Uterus (tissue), 3 donors: ENCODE measurements at regions not wholly inside any gene's neighbourhood (a gene's known extent, or its start where the extent isn't known, plus 50 kb on each side); places are given as distances from the start of the nearest gene placed in this dataset.

Experiments used
- DNase-seq, 2 donors: peaks; one replicate each; pipeline ENCODE4 v3.0.0-alpha.2; 2019 to 2020
- H3K27ac ChIP-seq, 2 donors: fragments of 200-600 bp; sonication (generic); 1 replicate in 1 of 2; 2 replicates in 1 of 2; pipeline ENCODE4 v1.5.1; 2016 to 2018
- H3K27me3 ChIP-seq, 2 donors: fragments of 200-600 bp; sonication (generic); one replicate each; pipeline ENCODE4 v1.5.1; 2018 to 2019; ENCODE audit warnings: control low read depth in 1 of 2
- H3K36me3 ChIP-seq, 2 donors: fragments of 200-600 bp; sonication (generic); one replicate each; pipeline ENCODE4 v1.5.1; 2019; ENCODE audit warnings: control low read depth in 1 of 2
- H3K4me1 ChIP-seq, 2 donors: fragments of 200-600 bp; sonication (generic); one replicate each; pipeline ENCODE4 v1.5.1; 2018 to 2019; ENCODE audit warnings: control low read depth in 1 of 2
- H3K4me3 ChIP-seq, 2 donors: fragments of 200-600 bp; sonication (generic); 1 replicate in 1 of 2; 2 replicates in 1 of 2; pipeline ENCODE4 v1.5.1; 2018 to 2019; ENCODE audit warnings: mild to moderate bottlenecking in 1 of 2
- H3K9me3 ChIP-seq, 2 donors: fragments of 200-600 bp; sonication (generic); one replicate each; pipeline ENCODE4 v1.5.1; 2019; ENCODE audit warnings: control low read depth in 1 of 2
- POLR2A ChIP-seq, 2 donors: fragments of 450-650 bp; IDR thresholded peaks; one replicate each; pipeline ENCODE4 v1.6.1; 2016; ENCODE audit warnings: antibody characterized with exemption in 2 of 2, mild to moderate bottlenecking in 1 of 2, moderate library complexity in 1 of 2
- intact Hi-C: fragments of 100-400 bp; cut with DNase I; formaldehyde crosslinking; loops from one replicate; pipeline ENCODE4 v1.15.1; 2023; ENCODE audit warnings: low total_unique reads
- TF ChIP-seq, protein P1 (sequence below), 4 experiments: fragments of 200-600 bp in 2 of 4; fragments of 450-650 bp in 2 of 4; sonication (generic) in 2 of 4; IDR thresholded peaks; one replicate each; pipeline ENCODE4 v1.5.1; 2016 to 2019; ENCODE audit warnings: antibody characterized with exemption in 4 of 4, mild to moderate bottlenecking in 2 of 4, moderate library complexity in 1 of 4
- donor health status: DM: yes; HTN: yes; CAD: no.

DNA sequence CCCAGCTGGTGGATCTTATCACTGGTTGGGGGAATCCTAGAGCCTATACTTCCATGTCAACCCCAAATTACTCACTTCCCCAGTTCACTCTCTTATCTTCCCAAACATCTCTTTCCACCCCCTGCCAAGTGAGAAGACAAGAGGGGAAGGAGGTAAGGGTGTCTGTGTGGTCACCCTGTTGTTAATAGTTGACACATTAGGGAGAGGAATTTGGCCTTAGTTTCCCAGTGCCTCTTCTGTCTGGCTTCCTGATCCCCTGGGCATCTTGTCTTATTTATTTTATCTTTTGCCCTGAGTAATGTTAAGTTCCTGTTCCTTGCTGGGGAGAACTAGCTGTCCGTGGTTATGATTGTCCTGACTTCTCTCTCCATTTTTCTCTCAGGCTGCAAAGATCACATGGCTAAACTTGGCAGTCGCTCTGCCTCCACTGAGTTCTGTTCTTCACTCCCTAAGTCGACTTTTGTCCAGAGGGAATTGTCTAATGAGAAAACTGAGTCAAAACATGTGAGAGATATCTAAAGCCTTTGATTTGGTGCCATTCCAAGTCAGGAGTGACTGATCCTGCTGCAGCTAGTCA lies 157.1 kb upstream of the SYT6 start:
- intact Hi-C loops = no loop called here
- Histone ChIP-seq H3K4me1 (no peaks in the 10 kb centered on the region), H3K36me3 (no peaks in the 10 kb centered on the region), H3K27me3 (no peaks in the 10 kb centered on the region), H3K27ac (peak overlapping the region; percentile 34 to 54), H3K9me3 (no peaks in the 10 kb centered on the region), H3K4me3 (no peak overlapping the region)
- TF ChIP-seq, protein P1, sequence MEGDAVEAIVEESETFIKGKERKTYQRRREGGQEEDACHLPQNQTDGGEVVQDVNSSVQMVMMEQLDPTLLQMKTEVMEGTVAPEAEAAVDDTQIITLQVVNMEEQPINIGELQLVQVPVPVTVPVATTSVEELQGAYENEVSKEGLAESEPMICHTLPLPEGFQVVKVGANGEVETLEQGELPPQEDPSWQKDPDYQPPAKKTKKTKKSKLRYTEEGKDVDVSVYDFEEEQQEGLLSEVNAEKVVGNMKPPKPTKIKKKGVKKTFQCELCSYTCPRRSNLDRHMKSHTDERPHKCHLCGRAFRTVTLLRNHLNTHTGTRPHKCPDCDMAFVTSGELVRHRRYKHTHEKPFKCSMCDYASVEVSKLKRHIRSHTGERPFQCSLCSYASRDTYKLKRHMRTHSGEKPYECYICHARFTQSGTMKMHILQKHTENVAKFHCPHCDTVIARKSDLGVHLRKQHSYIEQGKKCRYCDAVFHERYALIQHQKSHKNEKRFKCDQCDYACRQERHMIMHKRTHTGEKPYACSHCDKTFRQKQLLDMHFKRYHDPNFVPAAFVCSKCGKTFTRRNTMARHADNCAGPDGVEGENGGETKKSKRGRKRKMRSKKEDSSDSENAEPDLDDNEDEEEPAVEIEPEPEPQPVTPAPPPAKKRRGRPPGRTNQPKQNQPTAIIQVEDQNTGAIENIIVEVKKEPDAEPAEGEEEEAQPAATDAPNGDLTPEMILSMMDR (IDR thresholded peaks at IDR 0.05) = no peak
- no peak for TF ChIP-seq POLR2A (IDR thresholded peaks at IDR 0.05)
- peak in 1 of 2 donors; percentile 34 for DNase-seq

DNA sequence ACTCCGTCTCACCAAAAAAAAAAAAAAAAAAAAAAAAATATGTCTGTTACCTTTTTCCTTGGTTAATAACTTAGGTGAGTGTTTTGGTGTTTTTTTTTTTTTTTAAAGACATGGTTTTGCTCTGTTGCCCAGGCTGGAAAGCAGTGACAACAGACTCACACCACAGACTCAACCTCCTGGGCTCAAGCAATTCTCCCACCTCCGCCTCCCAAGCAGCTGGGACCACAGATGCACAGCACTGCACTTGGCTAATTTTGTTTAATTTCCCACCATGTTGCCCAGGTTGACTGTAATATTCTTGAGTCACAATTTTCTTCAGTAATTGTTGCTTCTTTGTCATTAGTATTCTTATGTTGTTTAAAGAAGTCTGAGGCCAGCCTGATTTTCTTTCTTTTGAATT lies 149.2 kb upstream of the SYT6 start:
- Histone ChIP-seq H3K4me1 (no peaks in the 10 kb centered on the region), H3K9me3 (no peaks in the 10 kb centered on the region), H3K36me3 (no peaks in the 10 kb centered on the region), H3K4me3 (no peak overlapping the region), H3K27me3 (no peaks in the 10 kb centered on the region), H3K27ac (no peak overlapping the region)
- no peak for TF ChIP-seq POLR2A (IDR thresholded peaks at IDR 0.05)
- TF ChIP-seq, protein P1 (IDR thresholded peaks at IDR 0.05) = no peak
- intact Hi-C loops = no loop called here
- DNase-seq = no peak

DNA sequence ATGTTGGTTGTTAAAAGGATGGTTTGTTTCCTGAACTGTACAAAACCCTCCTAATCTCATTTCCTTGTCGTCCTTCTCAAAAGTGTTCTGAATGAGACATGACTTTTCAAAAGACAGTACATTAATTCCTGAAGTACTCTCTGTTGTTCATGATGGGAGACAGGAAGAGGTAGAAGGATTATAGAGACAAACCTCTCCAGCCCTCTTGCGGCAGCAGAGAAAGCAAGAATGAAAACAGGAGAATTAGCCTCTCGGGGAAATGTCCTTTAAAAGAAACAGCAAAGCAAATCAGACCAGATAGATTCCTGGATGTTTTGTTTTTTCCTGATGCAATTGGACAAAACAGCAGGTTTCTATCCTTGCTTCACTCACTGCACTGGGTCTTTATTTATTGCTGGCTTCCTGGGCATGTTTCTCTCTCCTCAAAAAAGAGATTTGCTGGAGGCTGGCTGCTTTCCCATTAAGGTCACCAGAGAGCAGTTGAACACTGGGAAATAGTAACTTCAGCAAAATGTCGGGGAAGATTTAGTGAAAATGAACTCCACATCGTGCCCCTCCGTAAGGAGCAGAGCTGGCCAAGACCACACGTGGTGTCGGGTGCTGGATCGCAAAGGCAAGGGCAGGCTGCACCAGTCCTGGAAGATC lies 145.8 kb upstream of the SYT6 start:
- DNase-seq = peak; percentile 29 to 38

DNA sequence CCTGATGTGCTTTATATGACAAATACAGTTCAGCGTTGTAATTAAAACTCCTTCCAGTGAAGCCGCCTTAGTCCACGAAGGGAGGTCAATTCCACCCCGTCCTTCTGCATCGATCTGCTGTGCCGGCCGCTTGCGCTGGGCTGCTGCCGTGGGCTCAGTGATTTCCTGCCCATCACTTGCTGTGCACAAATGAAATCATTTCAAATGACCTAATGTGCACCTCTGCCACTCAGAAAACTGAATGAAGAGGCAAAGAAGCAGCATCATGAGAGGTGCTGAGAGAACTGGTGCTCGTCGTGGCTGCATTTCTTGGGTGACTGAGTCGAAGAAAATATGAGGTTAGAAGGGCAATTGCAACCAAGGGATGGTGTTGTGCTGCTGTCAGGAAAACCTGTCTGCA lies 144.3 kb upstream of the SYT6 start:
- no peaks in the 10 kb centered on the region for H3K4me1 ChIP-seq
- TF ChIP-seq, protein P1 (IDR thresholded peaks at IDR 0.05) = no peak
- no peak for TF ChIP-seq POLR2A (IDR thresholded peaks at IDR 0.05)
- no peak for DNase-seq
- intact Hi-C loops = loop anchor here (10.0 kb wide), 1 partner anchor 463 kb away; no protein-coding TSS in a partner anchor
- no peaks in the 10 kb centered on the region for H3K36me3 ChIP-seq
- no peak overlapping the region for H3K4me3 ChIP-seq
- no peaks in the 10 kb centered on the region for H3K27me3 ChIP-seq
- no peak overlapping the region for H3K27ac ChIP-seq
- H3K9me3 ChIP-seq = no peaks in the 10 kb centered on the region

More for the DNA sequence above, 145.8 kb upstream of the SYT6 start:
- H3K9me3 ChIP-seq = no peaks in the 10 kb centered on the region
- H3K4me1 ChIP-seq = no peaks in the 10 kb centered on the region
- intact Hi-C loops = loop anchor here (10.0 kb wide), 1 partner anchor 465 kb away; no protein-coding TSS in a partner anchor
- H3K4me3 ChIP-seq = no peak overlapping the region
- H3K27me3 ChIP-seq = no peaks in the 10 kb centered on the region
- TF ChIP-seq, protein P1 (IDR thresholded peaks at IDR 0.05) = peak in 3 of 4 experiments; percentile 19 to 34 (median 30)
- no peak for TF ChIP-seq POLR2A (IDR thresholded peaks at IDR 0.05)
- H3K27ac ChIP-seq = peak overlapping the region; percentile 47 to 61
- no peaks in the 10 kb centered on the region for H3K36me3 ChIP-seq

DNA sequence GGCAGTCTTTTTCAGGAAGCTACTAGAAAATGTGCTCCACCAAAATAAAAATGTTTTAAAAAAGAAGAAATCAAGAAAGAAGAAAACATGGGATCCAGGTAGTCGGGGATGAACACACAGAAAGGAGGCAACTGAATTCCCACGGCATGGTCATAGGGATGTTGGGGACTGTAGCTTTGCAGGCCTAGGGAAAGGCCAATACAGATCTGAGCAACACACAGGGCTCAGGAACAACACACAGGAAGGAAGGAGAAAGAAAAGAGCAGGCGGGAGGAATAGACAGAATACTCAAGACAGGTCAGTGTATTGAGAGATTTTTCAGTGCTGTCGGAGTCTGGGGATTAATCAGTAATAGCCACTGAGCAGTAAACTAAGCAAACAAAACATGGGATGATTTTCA lies 142.7 kb upstream of the SYT6 start:
- DNase-seq = no peak
- TF ChIP-seq, protein P1 (IDR thresholded peaks at IDR 0.05) = no peak
- intact Hi-C loops = loop anchor here (10.0 kb wide), 1 partner anchor 462 kb away; no protein-coding TSS in a partner anchor
- H3K36me3 ChIP-seq = no peaks in the 10 kb centered on the region
- no peak overlapping the region for H3K4me3 ChIP-seq
- H3K9me3 ChIP-seq = no peaks in the 10 kb centered on the region
- H3K27me3 ChIP-seq = no peaks in the 10 kb centered on the region
- no peaks in the 10 kb centered on the region for H3K4me1 ChIP-seq
- H3K27ac ChIP-seq = no peak overlapping the region
